HS-5 (cell line): ENCODE measurements at regions not wholly inside any gene's neighbourhood (a gene's known extent, or its start where the extent isn't known, plus 50 kb on each side); places are given as distances from the start of the nearest gene placed in this dataset.
A peak's percentile ranks its signal among the peaks of the same experiment; 100 is the strongest.

Experiments used
- DNase-seq: peaks from one replicate; pipeline ENCODE4 v3.0.0-alpha.2; 2012; ENCODE audit warnings: low read depth

DNA sequence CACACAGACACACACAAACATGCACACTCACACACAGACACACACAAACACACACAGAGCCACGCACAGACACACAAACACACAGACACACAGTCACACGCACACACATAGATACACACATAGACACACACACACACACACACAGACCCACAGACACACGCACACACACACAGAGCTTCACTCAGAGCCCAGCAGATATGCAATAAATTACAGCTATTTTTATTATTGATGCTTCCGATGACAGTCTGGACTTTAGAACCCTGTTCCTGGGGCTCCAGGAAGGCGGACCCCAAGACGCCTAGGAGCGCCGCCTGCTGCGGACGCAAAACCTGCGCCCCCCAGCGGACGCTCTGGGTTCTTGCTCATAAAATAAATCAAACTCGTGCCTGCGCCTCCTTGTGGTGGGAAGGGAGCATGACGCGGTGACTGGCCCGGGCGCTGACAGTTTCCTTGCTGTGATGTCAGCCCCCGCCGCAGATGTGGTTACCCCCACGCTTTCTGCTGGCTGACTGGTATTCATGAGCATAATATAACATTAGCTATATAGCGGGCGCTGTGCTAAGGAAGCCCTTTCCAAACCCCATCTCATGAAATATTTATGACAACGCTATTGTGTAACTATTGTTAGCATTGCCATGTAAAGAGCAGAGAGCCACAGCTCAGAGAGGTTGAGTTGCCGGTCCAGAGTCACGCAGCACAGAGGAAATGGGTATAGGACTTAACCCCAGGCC, 64.4 kb upstream of the TM9SF2 start:
- DNase-seq = peak; percentile 38

- no peak for DNase-seq
Measured at GRCh38 chr13:99439048-99439447, 62.2 kb upstream of the TM9SF2 start.

GRCh38 chr13:99439850-99440604, 61.2 kb upstream of the TM9SF2 start:
- DNase-seq = no peak

DNA sequence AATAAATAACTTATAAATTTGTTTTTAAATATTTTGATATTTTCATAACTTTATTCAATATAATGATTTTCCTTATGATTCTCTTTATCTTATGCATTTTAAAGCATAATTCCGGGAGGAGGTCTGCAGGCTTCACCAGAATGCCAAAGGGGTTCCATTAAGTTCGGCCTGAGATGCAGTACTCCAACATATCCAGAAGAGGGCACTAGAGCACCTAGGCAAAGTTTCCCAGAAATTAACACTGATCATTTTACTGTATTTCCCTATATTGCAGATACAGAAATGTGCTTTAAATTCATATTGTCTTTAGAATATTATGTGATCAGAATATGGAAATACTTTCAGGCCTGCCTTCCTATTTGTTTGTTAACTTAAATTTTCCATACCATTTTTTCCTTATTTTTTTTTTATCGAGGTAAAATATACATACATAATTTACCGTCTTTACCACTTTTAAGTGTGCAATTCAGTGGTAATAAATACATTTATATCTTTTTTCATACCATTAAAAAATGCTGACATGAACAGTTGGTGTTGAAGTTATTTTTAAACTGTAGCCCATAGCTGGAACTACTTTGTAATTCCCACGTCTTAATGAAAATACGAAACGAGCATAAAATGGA, 58.9 kb upstream of the TM9SF2 start:
- no peak for DNase-seq

GRCh38 chr13:99446242-99446641, 55.0 kb upstream of the TM9SF2 start:
- no peak for DNase-seq

DNA sequence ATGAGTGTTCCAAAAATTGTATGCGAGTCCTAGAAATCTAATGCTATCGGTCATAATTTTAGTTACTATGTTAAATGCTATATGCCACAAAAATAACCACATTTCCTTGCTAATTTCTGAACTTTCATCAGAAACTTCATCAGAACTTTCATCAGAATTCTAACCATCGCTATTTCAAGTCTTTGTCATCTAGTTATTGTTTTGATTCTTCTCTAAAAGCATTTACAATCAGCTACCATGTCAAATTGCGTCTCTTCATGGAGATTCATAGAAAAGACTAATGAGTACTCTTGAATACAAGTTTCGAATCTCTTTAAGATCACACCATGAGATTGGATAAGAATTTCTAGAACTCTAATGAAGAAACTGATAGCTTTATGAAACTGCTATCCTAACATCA, 52.7 kb upstream of the TM9SF2 start:
- DNase-seq = no peak

- no peak for DNase-seq
Measured at GRCh38 chr13:99450416-99450815, 50.9 kb upstream of the TM9SF2 start.
